Left renal pelvis (tissue), 4 donors: ENCODE measurements at regions not wholly inside any gene's neighbourhood (a gene's known extent, or its start where the extent isn't known, plus 50 kb on each side); places are given as distances from the start of the nearest gene placed in this dataset.
"Not testable (repeated sequence)": the region's sequence is repeated elsewhere in the genome, so short reads cannot be mapped to it uniquely, and the experiment has no call there.

Source experiments
- DNase-seq, 4 donors: peaks; one replicate each; pipeline ENCODE4 v3.0.0-alpha.2; 2013; ENCODE audit warnings: low read depth in 4 of 4, low spot score in 3 of 4

- not testable (repeated sequence) for DNase-seq
These were observed 171.1 kb upstream of the NBPF9 start for GRCh38 chr1:149274493-149274892.

GRCh38 chr1:149275802-149276201 lies 172.5 kb upstream of the NBPF9 start:
- not testable (repeated sequence) for DNase-seq

- not testable (repeated sequence) for DNase-seq
These were observed 173.1 kb upstream of the NBPF9 start for GRCh38 chr1:149276496-149276895.

- DNase-seq = not testable (repeated sequence)
These were observed 174.8 kb upstream of the NBPF9 start for GRCh38 chr1:149278156-149278555.

- DNase-seq = not testable (repeated sequence)
These were observed 175.7 kb upstream of the NBPF9 start for GRCh38 chr1:149279015-149279414.

- DNase-seq = not testable (repeated sequence)
These were observed 176.2 kb upstream of the NBPF9 start for GRCh38 chr1:149279512-149279911.

GRCh38 chr1:149284773-149285172 lies 181.4 kb upstream of the NBPF9 start:
- DNase-seq = not testable (repeated sequence)

GRCh38 chr1:149285205-149285604 lies 181.9 kb upstream of the NBPF9 start:
- DNase-seq = not testable (repeated sequence)

- not testable (repeated sequence) for DNase-seq
These were observed 182.3 kb upstream of the NBPF9 start for GRCh38 chr1:149285638-149286037.

GRCh38 chr1:149288580-149288979 lies 185.2 kb upstream of the NBPF9 start:
- not testable (repeated sequence) for DNase-seq

GRCh38 chr1:149300478-149301218 lies 174.2 kb upstream of the NBPF19 start:
- not testable (repeated sequence) for DNase-seq

GRCh38 chr1:149301282-149301681 lies 173.6 kb upstream of the NBPF19 start:
- not testable (repeated sequence) for DNase-seq

GRCh38 chr1:149304796-149305195 lies 170.0 kb upstream of the NBPF19 start:
- DNase-seq = not testable (repeated sequence)

- not testable (repeated sequence) for DNase-seq
These were observed 167.2 kb upstream of the NBPF19 start for GRCh38 chr1:149307640-149308039.

GRCh38 chr1:149314921-149315320 lies 159.9 kb upstream of the NBPF19 start:
- not testable (repeated sequence) for DNase-seq

GRCh38 chr1:149320971-149321731 lies 153.7 kb upstream of the NBPF19 start:
- DNase-seq = not testable (repeated sequence)

GRCh38 chr1:149321732-149322016 lies 153.2 kb upstream of the NBPF19 start:
- not testable (repeated sequence) for DNase-seq

GRCh38 chr1:149330081-149330335 lies 144.8 kb upstream of the NBPF19 start:
- not testable (repeated sequence) for DNase-seq

GRCh38 chr1:149336082-149336481 lies 138.8 kb upstream of the NBPF19 start:
- not testable (repeated sequence) for DNase-seq

GRCh38 chr1:149338221-149338691 lies 136.6 kb upstream of the NBPF19 start:
- DNase-seq = not testable (repeated sequence)

GRCh38 chr1:149338698-149339097 lies 136.1 kb upstream of the NBPF19 start:
- not testable (repeated sequence) for DNase-seq

GRCh38 chr1:149349448-149349847 lies 125.4 kb upstream of the NBPF19 start:
- DNase-seq = not testable (repeated sequence)
